ENCODE measurements at regions not wholly inside any gene's neighbourhood (a gene's known extent, or its start where the extent isn't known, plus 50 kb on each side); places are given as distances from the start of the nearest gene placed in this dataset.

GRCh38 chr16:6645768-6646568, 686.7 kb upstream of the RBFOX1 start:
- DNase-seq (ENCODE audit: low read depth, low spot score) = no peak
- ATAC-seq = no peak
- RAD21 ChIA-PET (ENCODE audit: low non-redundant PET in 1 of 2, low total read pairs in 2 of 2, uncharacterized antibody in 2 of 2, unreplicated experiment in 2 of 2) = no interaction called here
- intact Hi-C loops (cut with micrococcal nuclease) = no loop called here
- Histone ChIP-seq H3K9me3 (ENCODE audit: control insufficient read depth in 1 of 2, insufficient read depth in 1 of 2, low read depth in 1 of 2, low read length in 2 of 2) (no peaks in the 10 kb centered on the region), H3K4me3 (replicated peaks in 1 of 2; ENCODE audit: low read depth in 1 of 2, low read length in 2 of 2) (no peak overlapping the region), H4K20me1 (ENCODE audit: insufficient read depth) (no peaks in the 10 kb centered on the region), H2AFZ (ENCODE audit: low read depth, low read length, poor library complexity, severe bottlenecking) (no peak overlapping the region), H3K36me3 (ENCODE audit: control insufficient read depth in 1 of 2, insufficient read depth in 2 of 2, low read length in 2 of 2) (no peaks in the 10 kb centered on the region), H3K4me1 (ENCODE audit: control insufficient read depth in 1 of 2, insufficient read depth in 2 of 2, low read length in 2 of 2) (no peaks in the 10 kb centered on the region), H3K79me2 (ENCODE audit: insufficient read depth, low read length) (no peaks in the 10 kb centered on the region), H3K27me3 (ENCODE audit: insufficient read depth, low read length) (no peaks in the 10 kb centered on the region), H3K9me2 (ENCODE audit: insufficient read depth) (no peaks in the 10 kb centered on the region), H3K9ac (ENCODE audit: low read length) (no peak overlapping the region), H3K4me2 (ENCODE audit: low read length) (no peak overlapping the region), H3K27ac (ENCODE audit: low read depth, low read length) (no peak overlapping the region)
- CTCF ChIA-PET = no interaction called here
- TF ChIP-seq POLR2A (IDR thresholded peaks at IDR 0.05; ENCODE audit: borderline replicate concordance, extremely low read depth, insufficient read depth, insufficient read length) = no peak
- TF ChIP-seq ZBTB33 (IDR thresholded peaks at IDR 0.05; ENCODE audit: extremely low read depth, insufficient replicate concordance, low read length) = no peak
- TF ChIP-seq, protein P1, sequence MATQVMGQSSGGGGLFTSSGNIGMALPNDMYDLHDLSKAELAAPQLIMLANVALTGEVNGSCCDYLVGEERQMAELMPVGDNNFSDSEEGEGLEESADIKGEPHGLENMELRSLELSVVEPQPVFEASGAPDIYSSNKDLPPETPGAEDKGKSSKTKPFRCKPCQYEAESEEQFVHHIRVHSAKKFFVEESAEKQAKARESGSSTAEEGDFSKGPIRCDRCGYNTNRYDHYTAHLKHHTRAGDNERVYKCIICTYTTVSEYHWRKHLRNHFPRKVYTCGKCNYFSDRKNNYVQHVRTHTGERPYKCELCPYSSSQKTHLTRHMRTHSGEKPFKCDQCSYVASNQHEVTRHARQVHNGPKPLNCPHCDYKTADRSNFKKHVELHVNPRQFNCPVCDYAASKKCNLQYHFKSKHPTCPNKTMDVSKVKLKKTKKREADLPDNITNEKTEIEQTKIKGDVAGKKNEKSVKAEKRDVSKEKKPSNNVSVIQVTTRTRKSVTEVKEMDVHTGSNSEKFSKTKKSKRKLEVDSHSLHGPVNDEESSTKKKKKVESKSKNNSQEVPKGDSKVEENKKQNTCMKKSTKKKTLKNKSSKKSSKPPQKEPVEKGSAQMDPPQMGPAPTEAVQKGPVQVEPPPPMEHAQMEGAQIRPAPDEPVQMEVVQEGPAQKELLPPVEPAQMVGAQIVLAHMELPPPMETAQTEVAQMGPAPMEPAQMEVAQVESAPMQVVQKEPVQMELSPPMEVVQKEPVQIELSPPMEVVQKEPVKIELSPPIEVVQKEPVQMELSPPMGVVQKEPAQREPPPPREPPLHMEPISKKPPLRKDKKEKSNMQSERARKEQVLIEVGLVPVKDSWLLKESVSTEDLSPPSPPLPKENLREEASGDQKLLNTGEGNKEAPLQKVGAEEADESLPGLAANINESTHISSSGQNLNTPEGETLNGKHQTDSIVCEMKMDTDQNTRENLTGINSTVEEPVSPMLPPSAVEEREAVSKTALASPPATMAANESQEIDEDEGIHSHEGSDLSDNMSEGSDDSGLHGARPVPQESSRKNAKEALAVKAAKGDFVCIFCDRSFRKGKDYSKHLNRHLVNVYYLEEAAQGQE (IDR thresholded peaks at IDR 0.05; ENCODE audit: low read depth) = no peak
- no peak for TF ChIP-seq CBX3 (IDR thresholded peaks at IDR 0.05; ENCODE audit: low read depth)
- no peak for TF ChIP-seq TCF7L2 (IDR thresholded peaks at IDR 0.05; ENCODE audit: borderline replicate concordance, extremely low read depth, insufficient read depth, insufficient read length)
- TF ChIP-seq SP1 (IDR thresholded peaks at IDR 0.05; ENCODE audit: low read depth) = no peak
- no peak for TF ChIP-seq ZNF274 (IDR thresholded peaks at IDR 0.05; ENCODE audit: low read depth, low read length)
- no peak for TF ChIP-seq SRF (IDR thresholded peaks at IDR 0.05; ENCODE audit: low read depth)
- no peak for TF ChIP-seq CEBPB (IDR thresholded peaks at IDR 0.05; ENCODE audit: low read depth)
- TF ChIP-seq CTCF (IDR thresholded peaks at IDR 0.05 in 2 of 3, conservative IDR thresholded peaks at IDR 0.05 in 1 of 3; ENCODE audit: borderline replicate concordance in 1 of 3, insufficient read depth in 1 of 3, low read depth in 2 of 3, low read length in 2 of 3) = no peak
- TF ChIP-seq POLR2AphosphoS5 (IDR thresholded peaks at IDR 0.05; ENCODE audit: low read depth, low read length) = no peak
- no peak for TF ChIP-seq EGR1 (IDR thresholded peaks at IDR 0.05; ENCODE audit: low read depth)
- no peak for TF ChIP-seq SIN3A (IDR thresholded peaks at IDR 0.05; ENCODE audit: low read depth)
- TF ChIP-seq FOSL1 (IDR thresholded peaks at IDR 0.05; ENCODE audit: low read depth) = no peak
- no peak for TF ChIP-seq YY1 (IDR thresholded peaks at IDR 0.05; ENCODE audit: extremely low read depth, insufficient replicate concordance, low read depth, low read length)
- no peak for TF ChIP-seq JUND (IDR thresholded peaks at IDR 0.05)
- no peak for TF ChIP-seq EZH2phosphoT487 (IDR thresholded peaks at IDR 0.05; ENCODE audit: borderline replicate concordance)
- no peak for TF ChIP-seq MAX (IDR thresholded peaks at IDR 0.05)
- no peak for TF ChIP-seq ZFX (IDR thresholded peaks at IDR 0.05)
- TF ChIP-seq EZH2 (IDR thresholded peaks at IDR 0.05) = no peak
- POLR2A ChIA-PET = no interaction called here
- no TSS peak for BruUV-seq (replicated peaks)
